OCI-LY3 (cell line): ENCODE measurements at regions not wholly inside any gene's neighbourhood (a gene's known extent, or its start where the extent isn't known, plus 50 kb on each side); places are given as distances from the start of the nearest gene placed in this dataset.

Experiments
- H2AFZ ChIP-seq: fragments of 200-600, 300-600 bp; shearing (Covaris generic); 2 replicates; pipeline ENCODE4 v1.6.0; 2014; ENCODE audit warnings: antibody characterized with exemption, low read depth, low read length
- H3K27ac ChIP-seq: fragments of 200-600, 300-600 bp; sonication (generic); 2 replicates; pipeline ENCODE4 v1.5.1; 2014; ENCODE audit warnings: mild to moderate bottlenecking, low read length, moderate library complexity, mixed read lengths
- H3K27me3 ChIP-seq: fragments of 200-600, 300-600 bp; sonication (generic); 2 replicates; pipeline ENCODE4 v1.6.1; 2014; ENCODE audit warnings: low read depth, low read length, mixed read lengths
- H3K36me3 ChIP-seq: fragments of 200-600, 300-600 bp; sonication (generic); replicated peaks from 2 replicates; pipeline ENCODE3; 2014; ENCODE audit warnings: low read depth, low read length, mixed read lengths
- H3K4me1 ChIP-seq: fragments of 300-600, 200-600 bp; sonication (generic); 2 replicates; pipeline ENCODE4 v1.6.1; 2014; ENCODE audit warnings: low read length, mixed read lengths
- H3K4me2 ChIP-seq: fragments of 200-600, 300-600 bp; sonication (generic); 2 replicates; pipeline ENCODE4 v1.6.1; 2014; ENCODE audit warnings: low read length, mixed read lengths
- H3K4me3 ChIP-seq: fragments of 300-600, 200-600 bp; sonication (generic); 2 replicates; pipeline ENCODE4 v1.5.1; 2014; ENCODE audit warnings: antibody characterized with exemption, mild to moderate bottlenecking, low read length, moderate library complexity
- H3K79me2 ChIP-seq: fragments of 300-600, 200-600 bp; shearing (Covaris generic); 2 replicates; pipeline ENCODE4 v1.6.1; 2014; ENCODE audit warnings: mild to moderate bottlenecking, low read length, mixed read lengths
- H3K9ac ChIP-seq: fragments of 300-600, 200-600 bp; shearing (Covaris generic); 2 replicates; pipeline ENCODE4 v1.6.0; 2014; ENCODE audit warnings: mild to moderate bottlenecking, low read length, moderate library complexity
- H3K9me3 ChIP-seq: fragments of 200-600, 300-600 bp; shearing (Covaris generic); 2 replicates; pipeline ENCODE4 v1.6.1; 2014; ENCODE audit warnings: low read length, mixed read lengths; ENCODE audit not compliant: insufficient read depth
- H4K20me1 ChIP-seq: fragments of 200-600, 300-600 bp; sonication (generic); 2 replicates; pipeline ENCODE4 v1.6.1; 2016; ENCODE audit warnings: low read length, mixed read lengths; ENCODE audit not compliant: insufficient read depth
- EZH2phosphoT487 ChIP-seq: fragments of 200-600 bp; shearing (Covaris generic); IDR thresholded peaks from 2 replicates; pipeline ENCODE4 v1.6.1; 2018; ENCODE audit warnings: antibody characterized with exemption, mixed run types, low read depth
- TF ChIP-seq, protein P1 (sequence below): fragments of 200-600, 300-600 bp; sonication (generic); IDR thresholded peaks from 2 replicates; pipeline ENCODE4 v1.5.1; 2014; ENCODE audit warnings: antibody characterized with exemption, low read length, low read depth

GRCh38 chr1:221641811-221642210, 100.1 kb downstream of the DUSP10 start:
- no peak overlapping the region for H3K27ac ChIP-seq
- no peak overlapping the region for H3K9ac ChIP-seq
- H3K9me3 ChIP-seq = no peaks in the 10 kb centered on the region
- peaks cover 20% of the 10 kb centered on the region for H3K4me1 ChIP-seq
- no peaks in the 10 kb centered on the region for H3K36me3 ChIP-seq
- H3K4me2 ChIP-seq = no peak overlapping the region
- TF ChIP-seq, protein P1, sequence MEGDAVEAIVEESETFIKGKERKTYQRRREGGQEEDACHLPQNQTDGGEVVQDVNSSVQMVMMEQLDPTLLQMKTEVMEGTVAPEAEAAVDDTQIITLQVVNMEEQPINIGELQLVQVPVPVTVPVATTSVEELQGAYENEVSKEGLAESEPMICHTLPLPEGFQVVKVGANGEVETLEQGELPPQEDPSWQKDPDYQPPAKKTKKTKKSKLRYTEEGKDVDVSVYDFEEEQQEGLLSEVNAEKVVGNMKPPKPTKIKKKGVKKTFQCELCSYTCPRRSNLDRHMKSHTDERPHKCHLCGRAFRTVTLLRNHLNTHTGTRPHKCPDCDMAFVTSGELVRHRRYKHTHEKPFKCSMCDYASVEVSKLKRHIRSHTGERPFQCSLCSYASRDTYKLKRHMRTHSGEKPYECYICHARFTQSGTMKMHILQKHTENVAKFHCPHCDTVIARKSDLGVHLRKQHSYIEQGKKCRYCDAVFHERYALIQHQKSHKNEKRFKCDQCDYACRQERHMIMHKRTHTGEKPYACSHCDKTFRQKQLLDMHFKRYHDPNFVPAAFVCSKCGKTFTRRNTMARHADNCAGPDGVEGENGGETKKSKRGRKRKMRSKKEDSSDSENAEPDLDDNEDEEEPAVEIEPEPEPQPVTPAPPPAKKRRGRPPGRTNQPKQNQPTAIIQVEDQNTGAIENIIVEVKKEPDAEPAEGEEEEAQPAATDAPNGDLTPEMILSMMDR = no peak
- TF ChIP-seq EZH2phosphoT487 = no peak
- no peaks in the 10 kb centered on the region for H3K27me3 ChIP-seq
- no peak overlapping the region for H3K4me3 ChIP-seq
- no peak overlapping the region for H2AFZ ChIP-seq
- H3K79me2 ChIP-seq = no peaks in the 10 kb centered on the region
- H4K20me1 ChIP-seq = no peaks in the 10 kb centered on the region

DNA sequence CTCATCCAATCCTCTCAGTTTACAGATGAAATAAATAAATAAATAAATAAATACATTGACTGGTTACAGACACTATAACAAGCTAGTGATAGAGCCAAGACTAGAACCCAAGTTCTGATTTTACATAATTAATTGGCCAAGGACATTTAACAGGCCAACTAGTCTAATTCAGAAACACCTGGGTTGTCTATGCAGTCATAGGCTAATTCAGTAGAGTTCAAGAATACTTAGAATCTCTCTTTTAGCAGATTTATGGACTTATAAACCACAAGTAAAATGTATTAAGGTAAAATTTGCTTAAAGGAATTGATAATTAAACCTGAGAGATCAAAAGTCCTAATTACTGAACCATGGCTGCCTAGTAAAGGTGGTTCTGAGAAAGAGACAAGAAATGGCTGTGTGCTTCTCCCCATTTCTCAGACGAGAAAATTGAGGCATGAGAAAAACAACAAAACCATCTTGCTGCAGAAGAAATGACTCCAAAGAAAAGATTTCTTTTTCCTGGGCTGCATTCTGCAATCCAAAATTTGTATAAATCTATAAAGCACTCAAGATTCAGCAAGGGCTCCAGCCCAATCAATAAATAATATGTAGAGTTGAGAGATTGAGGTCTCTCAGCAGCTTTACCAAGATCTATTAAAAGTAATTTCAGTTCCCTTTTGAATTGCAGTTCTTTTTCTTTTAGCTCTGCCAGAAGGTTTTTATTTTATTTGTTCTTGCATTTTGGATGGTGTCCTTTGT, 98.3 kb downstream of the DUSP10 start:
- Histone ChIP-seq H3K27me3 (no peaks in the 10 kb centered on the region), H4K20me1 (no peaks in the 10 kb centered on the region), H3K27ac (no peak overlapping the region), H3K4me2 (peak overlapping the region; percentile 48), H3K4me3 (0 out of 2 replicates have a peak overlapping the region, but pooled peaks have one; percentile 0), H3K9ac (no peak overlapping the region), H3K36me3 (no peaks in the 10 kb centered on the region), H2AFZ (no peak overlapping the region), H3K79me2 (no peaks in the 10 kb centered on the region), H3K4me1 (peaks cover 20% of the 10 kb centered on the region), H3K9me3 (no peaks in the 10 kb centered on the region)
- no peak for TF ChIP-seq EZH2phosphoT487
- TF ChIP-seq, protein P1 = no peak

- no peaks in the 10 kb centered on the region for H3K27me3 ChIP-seq
- H3K36me3 ChIP-seq = no peaks in the 10 kb centered on the region
- H3K27ac ChIP-seq = no peak overlapping the region
- peaks cover 20% of the 10 kb centered on the region for H3K4me1 ChIP-seq
- peak overlapping the region; percentile 48 for H3K4me2 ChIP-seq
- H3K9ac ChIP-seq = no peak overlapping the region
- 0 out of 2 replicates have a peak overlapping the region, but pooled peaks have one; percentile 0 for H3K4me3 ChIP-seq
- no peaks in the 10 kb centered on the region for H4K20me1 ChIP-seq
- H3K9me3 ChIP-seq = no peaks in the 10 kb centered on the region
- no peak overlapping the region for H2AFZ ChIP-seq
- no peak for TF ChIP-seq EZH2phosphoT487
- TF ChIP-seq, protein P1 = no peak
- no peaks in the 10 kb centered on the region for H3K79me2 ChIP-seq
These were observed 97.8 kb downstream of the DUSP10 start for GRCh38 chr1:221644145-221644448.

- Histone ChIP-seq H3K27ac (no peak overlapping the region), H4K20me1 (no peaks in the 10 kb centered on the region), H3K4me1 (peaks cover 20% of the 10 kb centered on the region), H2AFZ (no peak overlapping the region; the same call in 1 of the 2 replicates), H3K36me3 (no peaks in the 10 kb centered on the region), H3K79me2 (no peaks in the 10 kb centered on the region), H3K4me3 (no peak overlapping the region), H3K9ac (no peak overlapping the region), H3K4me2 (no peak overlapping the region), H3K27me3 (no peaks in the 10 kb centered on the region), H3K9me3 (no peaks in the 10 kb centered on the region)
- TF ChIP-seq, protein P1 = no peak
- TF ChIP-seq EZH2phosphoT487 = no peak
These were observed 97.1 kb downstream of the DUSP10 start for GRCh38 chr1:221644663-221645258.
